ENCODE measurements at regions not wholly inside any gene's neighbourhood (a gene's known extent, or its start where the extent isn't known, plus 50 kb on each side); places are given as distances from the start of the nearest gene placed in this dataset.

GRCh38 chr10:123398756-123399155 is 244.6 kb downstream of the BUB3 start:
- DNase-seq (ENCODE audit: low read depth): no peak

GRCh38 chr10:123399276-123399839 is 245.2 kb downstream of the BUB3 start:
- no peak for TF ChIP-seq CTCF (conservative IDR thresholded peaks at IDR 0.05; ENCODE audit: low read depth, low read length)
- H3K4me3 ChIP-seq (ENCODE audit: low read depth, low read length): no peak overlapping the region
- DNase-seq (ENCODE audit: low read depth): no peak

More at GRCh38 chr10:123398756-123399155, 244.6 kb downstream of the BUB3 start:
- no peak for TF ChIP-seq CTCF (conservative IDR thresholded peaks at IDR 0.05; ENCODE audit: low read depth, low read length)
- H3K4me3 ChIP-seq (ENCODE audit: low read depth, low read length): no peak overlapping the region

DNA sequence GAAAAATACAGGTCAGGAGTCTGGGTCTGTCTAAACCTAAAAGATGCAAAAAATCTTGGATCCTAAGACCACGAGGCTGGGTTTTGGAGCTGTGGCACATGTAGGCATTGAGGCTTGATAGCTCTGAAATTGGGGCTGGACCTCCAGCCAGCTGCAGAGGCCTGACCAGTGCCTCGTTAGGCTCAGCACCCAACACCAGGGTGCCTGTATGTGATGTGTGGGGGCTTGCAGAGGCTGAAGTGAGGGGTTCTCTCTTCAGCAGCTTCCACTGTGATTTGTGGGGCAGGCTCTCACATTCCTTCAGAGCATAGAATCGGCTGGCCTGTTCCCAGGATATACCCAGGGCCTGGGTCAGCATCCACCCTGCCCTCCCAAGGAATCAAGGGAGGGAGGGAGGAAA is 247.8 kb downstream of the BUB3 start:
- TF ChIP-seq CTCF (conservative IDR thresholded peaks at IDR 0.05; ENCODE audit: low read depth, low read length): no peak
- no peak overlapping the region for H3K4me3 ChIP-seq (ENCODE audit: low read depth, low read length)
- no peak for DNase-seq (ENCODE audit: low read depth)

- H3K4me3 ChIP-seq (ENCODE audit: low read depth, low read length): no peak overlapping the region
- no peak for TF ChIP-seq CTCF (conservative IDR thresholded peaks at IDR 0.05; ENCODE audit: low read depth, low read length)
- DNase-seq (ENCODE audit: low read depth): no peak
Measured at GRCh38 chr10:123402656-123403055, 248.5 kb downstream of the BUB3 start.

DNA sequence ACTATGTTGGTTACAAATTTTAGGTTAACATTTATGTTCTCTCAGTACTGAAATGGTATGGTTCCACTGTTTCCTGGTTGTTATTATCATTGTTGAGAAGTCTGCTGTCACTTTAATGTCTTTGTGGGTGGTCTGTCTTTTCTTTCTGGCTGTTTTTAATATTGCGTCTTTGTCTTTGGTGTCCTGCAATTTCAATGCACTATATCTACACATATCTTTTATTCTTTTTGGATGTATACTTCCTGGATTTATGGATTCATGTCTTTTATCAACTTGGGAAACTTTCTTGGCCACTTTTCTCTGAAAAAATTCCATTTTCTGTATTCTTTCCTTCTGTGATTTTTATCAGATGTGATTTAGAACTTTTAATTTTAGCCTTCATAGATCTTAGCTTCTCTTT is 250.2 kb downstream of the BUB3 start:
- no peak for DNase-seq (ENCODE audit: low read depth)
- no peak overlapping the region for H3K4me3 ChIP-seq (ENCODE audit: low read depth, low read length)
- no peak for TF ChIP-seq CTCF (conservative IDR thresholded peaks at IDR 0.05; ENCODE audit: low read depth, low read length)

DNA sequence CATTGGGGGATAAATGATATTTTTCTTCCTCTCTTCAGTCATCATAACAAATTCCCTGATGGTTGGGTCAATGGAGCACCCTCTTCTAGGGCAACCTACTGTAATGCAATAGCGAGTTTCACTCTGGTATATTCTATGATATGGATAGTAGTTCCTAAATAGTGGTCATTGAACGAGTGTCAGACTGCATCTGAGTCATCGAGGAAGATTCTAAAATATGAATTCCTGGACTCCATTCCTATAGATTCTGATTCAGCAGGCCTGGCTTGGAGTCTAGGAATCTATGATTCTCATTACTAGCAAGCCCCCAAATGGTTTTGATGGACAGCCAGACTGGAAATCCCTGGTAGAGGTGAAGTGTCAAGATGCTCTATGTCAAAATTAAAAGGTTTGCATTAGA is 254.5 kb downstream of the BUB3 start:
- DNase-seq (ENCODE audit: low read depth): no peak
- TF ChIP-seq CTCF (conservative IDR thresholded peaks at IDR 0.05; ENCODE audit: low read depth, low read length): no peak
- H3K4me3 ChIP-seq (ENCODE audit: low read depth, low read length): no peak overlapping the region

- DNase-seq (ENCODE audit: low read depth): no peak
- TF ChIP-seq CTCF (conservative IDR thresholded peaks at IDR 0.05; ENCODE audit: low read depth, low read length): no peak
- no peak overlapping the region for H3K4me3 ChIP-seq (ENCODE audit: low read depth, low read length)
Measured at GRCh38 chr10:123409426-123409825, 255.2 kb downstream of the BUB3 start.

Measured in epithelial cell of proximal tubule (primary cell).